ENCODE measurements at regions not wholly inside any gene's neighbourhood (a gene's known extent, or its start where the extent isn't known, plus 50 kb on each side); places are given as distances from the start of the nearest gene placed in this dataset.

GRCh38 chr1:222084996-222085395, 343.1 kb upstream of the DUSP10 start:
- TF ChIP-seq SMC3 (IDR thresholded peaks at IDR 0.05; ENCODE audit: low read depth, low read length) (no peak), CTCF (IDR thresholded peaks at IDR 0.05) (no peak), ZBTB33 (IDR thresholded peaks at IDR 0.05; ENCODE audit: borderline replicate concordance, low read depth) (no peak), EZH2phosphoT487 (IDR thresholded peaks at IDR 0.05; ENCODE audit: borderline replicate concordance, low read depth) (no peak), CHD2 (IDR thresholded peaks at IDR 0.05; ENCODE audit: low read length, partially characterized antibody) (no peak), MAX (IDR thresholded peaks at IDR 0.05; ENCODE audit: low read depth) (no peak), YY1 (IDR thresholded peaks at IDR 0.05; ENCODE audit: low read depth) (no peak), TAF1 (IDR thresholded peaks at IDR 0.05; ENCODE audit: borderline replicate concordance, low read depth, low read length) (no peak), POLR2AphosphoS5 (IDR thresholded peaks at IDR 0.05; ENCODE audit: low read depth, low read length) (no peak), RAD21 (IDR thresholded peaks at IDR 0.05; ENCODE audit: low read length) (no peak), FOSL2 (IDR thresholded peaks at IDR 0.05; ENCODE audit: borderline replicate concordance, low read depth) (no peak), REST (IDR thresholded peaks at IDR 0.05; ENCODE audit: low read depth, low read length) (no peak), RFX5 (IDR thresholded peaks at IDR 0.05; ENCODE audit: low read length) (no peak)
